ENCODE measurements at regions not wholly inside any gene's neighbourhood (a gene's known extent, or its start where the extent isn't known, plus 50 kb on each side); places are given as distances from the start of the nearest gene placed in this dataset.

GRCh38 chr10:25707572-25707971 is 226.5 kb upstream of the MYO3A start:
- Histone ChIP-seq H3K9me3 (no peaks in the 10 kb centered on the region), H3K27ac (no peak overlapping the region), H3K36me3 (no peaks in the 10 kb centered on the region), H3K4me3 (no peak overlapping the region), H3K4me1 (no peaks in the 10 kb centered on the region), H3K27me3 (no peaks in the 10 kb centered on the region)
- 41 to 61% methylated on average over 3 to 4 of the region's 4 CpGs for WGBS, 2 donors (ENCODE audit: low coverage in 1 of 2)
- ATAC-seq = no peak
- TF ChIP-seq EP300 (IDR thresholded peaks at IDR 0.05) = no peak
- no peak for TF ChIP-seq POLR2A (IDR thresholded peaks at IDR 0.05)
- no peak for TF ChIP-seq CTCF (IDR thresholded peaks at IDR 0.05)
- TF ChIP-seq POLR2AphosphoS5 (IDR thresholded peaks at IDR 0.05) = no peak

- no peaks in the 10 kb centered on the region for H3K9me3 ChIP-seq
- WGBS, 2 donors (ENCODE audit: low coverage in 1 of 2) = 85 to 86% methylated on average over 5 to 7 of the region's 8 CpGs
- H3K27ac ChIP-seq = no peak overlapping the region
- no peaks in the 10 kb centered on the region for H3K4me1 ChIP-seq
- no peaks in the 10 kb centered on the region for H3K27me3 ChIP-seq
- no peak for TF ChIP-seq POLR2A (IDR thresholded peaks at IDR 0.05)
- TF ChIP-seq EP300 (IDR thresholded peaks at IDR 0.05) = no peak
- no peak for TF ChIP-seq CTCF (IDR thresholded peaks at IDR 0.05)
- TF ChIP-seq POLR2AphosphoS5 (IDR thresholded peaks at IDR 0.05) = no peak
- ATAC-seq = no peak
- no peaks in the 10 kb centered on the region for H3K36me3 ChIP-seq
- H3K4me3 ChIP-seq = no peak overlapping the region
These were observed 225.9 kb upstream of the MYO3A start for GRCh38 chr10:25707976-25708671.

- no peaks in the 10 kb centered on the region for H3K9me3 ChIP-seq
- ATAC-seq = no peak
- no peak overlapping the region for H3K27ac ChIP-seq
- H3K36me3 ChIP-seq = no peaks in the 10 kb centered on the region
- H3K4me1 ChIP-seq = no peaks in the 10 kb centered on the region
- TF ChIP-seq CTCF (IDR thresholded peaks at IDR 0.05) = no peak
- TF ChIP-seq POLR2AphosphoS5 (IDR thresholded peaks at IDR 0.05) = no peak
- TF ChIP-seq EP300 (IDR thresholded peaks at IDR 0.05) = no peak
- TF ChIP-seq POLR2A (IDR thresholded peaks at IDR 0.05) = no peak
- H3K4me3 ChIP-seq = no peak overlapping the region
- 84 to 87% methylated on average over 3 of the region's 3 CpGs for WGBS, 2 donors (ENCODE audit: low coverage in 1 of 2)
- H3K27me3 ChIP-seq = no peaks in the 10 kb centered on the region
These were observed 220.2 kb upstream of the MYO3A start for GRCh38 chr10:25713894-25714240.

- TF ChIP-seq POLR2A (IDR thresholded peaks at IDR 0.05) (no peak), POLR2AphosphoS5 (IDR thresholded peaks at IDR 0.05) (no peak), EP300 (IDR thresholded peaks at IDR 0.05) (no peak), CTCF (IDR thresholded peaks at IDR 0.05) (no peak)
- WGBS, 2 donors (ENCODE audit: low coverage in 1 of 2) = no CpG with 5 or more reads among the region's 1 CpG
- Histone ChIP-seq H3K27me3 (peaks cover 15% of the 10 kb centered on the region), H3K4me3 (no peak overlapping the region), H3K36me3 (no peaks in the 10 kb centered on the region), H3K27ac (no peak overlapping the region), H3K9me3 (no peaks in the 10 kb centered on the region), H3K4me1 (no peaks in the 10 kb centered on the region)
- no peak for ATAC-seq
These were observed 209.8 kb upstream of the MYO3A start for GRCh38 chr10:25724241-25724640.

- H3K4me3 ChIP-seq = no peak overlapping the region
- no peaks in the 10 kb centered on the region for H3K4me1 ChIP-seq
- no peaks in the 10 kb centered on the region for H3K36me3 ChIP-seq
- no peak for ATAC-seq
- H3K27ac ChIP-seq = no peak overlapping the region
- peaks cover 15% of the 10 kb centered on the region for H3K27me3 ChIP-seq
- TF ChIP-seq CTCF (IDR thresholded peaks at IDR 0.05) (peak; percentile 25 to 64 (median 39)), POLR2AphosphoS5 (IDR thresholded peaks at IDR 0.05) (no peak), EP300 (IDR thresholded peaks at IDR 0.05) (no peak), POLR2A (IDR thresholded peaks at IDR 0.05) (no peak)
- H3K9me3 ChIP-seq = no peaks in the 10 kb centered on the region
- WGBS, 2 donors (ENCODE audit: low coverage in 1 of 2) = 3 to 8% methylated on average over 6 of the region's 6 CpGs
These were observed 207.9 kb upstream of the MYO3A start for GRCh38 chr10:25725917-25726716.
